ENCODE measurements at regions not wholly inside any gene's neighbourhood (a gene's known extent, or its start where the extent isn't known, plus 50 kb on each side); places are given as distances from the start of the nearest gene placed in this dataset.
A peak's percentile ranks its signal among the peaks of the same experiment; 100 is the strongest.
"Not testable (repeated sequence)": the region's sequence is repeated elsewhere in the genome, so short reads cannot be mapped to it uniquely, and the experiment has no call there.

- not testable (repeated sequence) for H3K27me3 ChIP-seq (ENCODE audit: control insufficient read depth, insufficient read depth, low read length); H3K4me3 ChIP-seq (ENCODE audit: low read length); H3K9ac ChIP-seq (ENCODE audit: low read length); H3K4me1 ChIP-seq (ENCODE audit: control insufficient read depth, low read depth, low read length); H3K9me3 ChIP-seq (ENCODE audit: control insufficient read depth, low read depth, low read length); H3K27ac ChIP-seq (ENCODE audit: low read length); H3K36me3 ChIP-seq (ENCODE audit: control insufficient read depth, low read depth, low read length)
Observed at GRCh38 chr12:13518034-13518433, 321.5 kb downstream of the EMP1 start.

- no peaks in the 10 kb centered on the region for H3K9me3 ChIP-seq (ENCODE audit: control insufficient read depth, low read depth, low read length)
- no peaks in the 10 kb centered on the region for H3K27me3 ChIP-seq (ENCODE audit: control insufficient read depth, insufficient read depth, low read length)
- no peak overlapping the region for H3K9ac ChIP-seq (ENCODE audit: low read length)
- H3K36me3 ChIP-seq (ENCODE audit: control insufficient read depth, low read depth, low read length) = no peaks in the 10 kb centered on the region
- no peak overlapping the region for H3K27ac ChIP-seq (ENCODE audit: low read length)
- peaks cover 12% of the 10 kb centered on the region for H3K4me1 ChIP-seq (ENCODE audit: control insufficient read depth, low read depth, low read length)
- no peak overlapping the region for H3K4me3 ChIP-seq (ENCODE audit: low read length)
Observed at GRCh38 chr12:13509740-13510139, 313.2 kb downstream of the EMP1 start.

- peaks cover 12% of the 10 kb centered on the region for H3K4me1 ChIP-seq (ENCODE audit: control insufficient read depth, low read depth, low read length)
- H3K36me3 ChIP-seq (ENCODE audit: control insufficient read depth, low read depth, low read length) = no peaks in the 10 kb centered on the region
- no peak overlapping the region for H3K9ac ChIP-seq (ENCODE audit: low read length)
- H3K4me3 ChIP-seq (ENCODE audit: low read length) = no peak overlapping the region
- no peaks in the 10 kb centered on the region for H3K27me3 ChIP-seq (ENCODE audit: control insufficient read depth, insufficient read depth, low read length)
- H3K27ac ChIP-seq (ENCODE audit: low read length) = peak overlapping the region; percentile 20
- no peaks in the 10 kb centered on the region for H3K9me3 ChIP-seq (ENCODE audit: control insufficient read depth, low read depth, low read length)
Observed at GRCh38 chr12:13505636-13506035, 309.1 kb downstream of the EMP1 start.

GRCh38 chr12:13505224-13505623 is 308.7 kb downstream of the EMP1 start:
- Histone ChIP-seq H3K4me3 (ENCODE audit: low read length) (no peak overlapping the region), H3K9me3 (ENCODE audit: control insufficient read depth, low read depth, low read length) (no peaks in the 10 kb centered on the region), H3K36me3 (ENCODE audit: control insufficient read depth, low read depth, low read length) (no peaks in the 10 kb centered on the region), H3K27ac (ENCODE audit: low read length) (peak overlapping the region; percentile 20), H3K27me3 (ENCODE audit: control insufficient read depth, insufficient read depth, low read length) (no peaks in the 10 kb centered on the region), H3K4me1 (ENCODE audit: control insufficient read depth, low read depth, low read length) (peaks cover 12% of the 10 kb centered on the region), H3K9ac (ENCODE audit: low read length) (no peak overlapping the region)

GRCh38 chr12:13504736-13505135 is 308.2 kb downstream of the EMP1 start:
- H3K4me1 ChIP-seq (ENCODE audit: control insufficient read depth, low read depth, low read length) = peaks cover 12% of the 10 kb centered on the region
- H3K27ac ChIP-seq (ENCODE audit: low read length) = no peak overlapping the region
- no peaks in the 10 kb centered on the region for H3K36me3 ChIP-seq (ENCODE audit: control insufficient read depth, low read depth, low read length)
- no peak overlapping the region for H3K9ac ChIP-seq (ENCODE audit: low read length)
- no peaks in the 10 kb centered on the region for H3K9me3 ChIP-seq (ENCODE audit: control insufficient read depth, low read depth, low read length)
- H3K27me3 ChIP-seq (ENCODE audit: control insufficient read depth, insufficient read depth, low read length) = no peaks in the 10 kb centered on the region
- no peak overlapping the region for H3K4me3 ChIP-seq (ENCODE audit: low read length)

GRCh38 chr12:13504074-13504473 is 307.5 kb downstream of the EMP1 start:
- Histone ChIP-seq H3K4me1 (ENCODE audit: control insufficient read depth, low read depth, low read length) (peaks cover 12% of the 10 kb centered on the region), H3K27me3 (ENCODE audit: control insufficient read depth, insufficient read depth, low read length) (no peaks in the 10 kb centered on the region), H3K9ac (ENCODE audit: low read length) (no peak overlapping the region), H3K27ac (ENCODE audit: low read length) (no peak overlapping the region), H3K9me3 (ENCODE audit: control insufficient read depth, low read depth, low read length) (no peaks in the 10 kb centered on the region), H3K36me3 (ENCODE audit: control insufficient read depth, low read depth, low read length) (no peaks in the 10 kb centered on the region), H3K4me3 (ENCODE audit: low read length) (no peak overlapping the region)

- H3K9ac ChIP-seq (ENCODE audit: low read length) = no peak overlapping the region
- no peaks in the 10 kb centered on the region for H3K27me3 ChIP-seq (ENCODE audit: control insufficient read depth, insufficient read depth, low read length)
- H3K4me3 ChIP-seq (ENCODE audit: low read length) = no peak overlapping the region
- H3K36me3 ChIP-seq (ENCODE audit: control insufficient read depth, low read depth, low read length) = no peaks in the 10 kb centered on the region
- H3K4me1 ChIP-seq (ENCODE audit: control insufficient read depth, low read depth, low read length) = peaks cover 12% of the 10 kb centered on the region
- H3K9me3 ChIP-seq (ENCODE audit: control insufficient read depth, low read depth, low read length) = no peaks in the 10 kb centered on the region
- no peak overlapping the region for H3K27ac ChIP-seq (ENCODE audit: low read length)
Observed at GRCh38 chr12:13503094-13503835, 306.7 kb downstream of the EMP1 start.

GRCh38 chr12:13499008-13499407 is 302.5 kb downstream of the EMP1 start:
- no peak overlapping the region for H3K27ac ChIP-seq (ENCODE audit: low read length)
- no peaks in the 10 kb centered on the region for H3K27me3 ChIP-seq (ENCODE audit: control insufficient read depth, insufficient read depth, low read length)

GRCh38 chr12:13496111-13496510 is 299.6 kb downstream of the EMP1 start:
- H3K9me3 ChIP-seq (ENCODE audit: control insufficient read depth, low read depth, low read length) = no peaks in the 10 kb centered on the region
- H3K36me3 ChIP-seq (ENCODE audit: control insufficient read depth, low read depth, low read length) = no peaks in the 10 kb centered on the region
- H3K4me3 ChIP-seq (ENCODE audit: low read length) = no peak overlapping the region
- no peaks in the 10 kb centered on the region for H3K27me3 ChIP-seq (ENCODE audit: control insufficient read depth, insufficient read depth, low read length)
- no peak overlapping the region for H3K27ac ChIP-seq (ENCODE audit: low read length)
- no peak overlapping the region for H3K9ac ChIP-seq (ENCODE audit: low read length)
- H3K4me1 ChIP-seq (ENCODE audit: control insufficient read depth, low read depth, low read length) = peaks cover 5% of the 10 kb centered on the region

More at GRCh38 chr12:13499008-13499407, 302.5 kb downstream of the EMP1 start:
- Histone ChIP-seq H3K4me3 (ENCODE audit: low read length) (no peak overlapping the region), H3K36me3 (ENCODE audit: control insufficient read depth, low read depth, low read length) (no peaks in the 10 kb centered on the region), H3K4me1 (ENCODE audit: control insufficient read depth, low read depth, low read length) (no peaks in the 10 kb centered on the region), H3K9ac (ENCODE audit: low read length) (no peak overlapping the region), H3K9me3 (ENCODE audit: control insufficient read depth, low read depth, low read length) (no peaks in the 10 kb centered on the region)

GRCh38 chr12:13489246-13489645 is 292.7 kb downstream of the EMP1 start:
- H3K27ac ChIP-seq (ENCODE audit: low read length) = no peak overlapping the region
- no peaks in the 10 kb centered on the region for H3K27me3 ChIP-seq (ENCODE audit: control insufficient read depth, insufficient read depth, low read length)
- H3K4me1 ChIP-seq (ENCODE audit: control insufficient read depth, low read depth, low read length) = peaks cover 5% of the 10 kb centered on the region
- no peaks in the 10 kb centered on the region for H3K36me3 ChIP-seq (ENCODE audit: control insufficient read depth, low read depth, low read length)
- H3K9ac ChIP-seq (ENCODE audit: low read length) = no peak overlapping the region
- no peak overlapping the region for H3K4me3 ChIP-seq (ENCODE audit: low read length)
- no peaks in the 10 kb centered on the region for H3K9me3 ChIP-seq (ENCODE audit: control insufficient read depth, low read depth, low read length)

- H3K27ac ChIP-seq (ENCODE audit: low read length) = no peak overlapping the region
- H3K9ac ChIP-seq (ENCODE audit: low read length) = no peak overlapping the region
- H3K27me3 ChIP-seq (ENCODE audit: control insufficient read depth, insufficient read depth, low read length) = no peaks in the 10 kb centered on the region
- no peaks in the 10 kb centered on the region for H3K9me3 ChIP-seq (ENCODE audit: control insufficient read depth, low read depth, low read length)
- H3K4me1 ChIP-seq (ENCODE audit: control insufficient read depth, low read depth, low read length) = no peaks in the 10 kb centered on the region
- H3K4me3 ChIP-seq (ENCODE audit: low read length) = no peak overlapping the region
- H3K36me3 ChIP-seq (ENCODE audit: control insufficient read depth, low read depth, low read length) = no peaks in the 10 kb centered on the region
Observed at GRCh38 chr12:13487326-13487725, 290.8 kb downstream of the EMP1 start.

GRCh38 chr12:13486794-13487193 is 290.3 kb downstream of the EMP1 start:
- Histone ChIP-seq H3K27me3 (ENCODE audit: control insufficient read depth, insufficient read depth, low read length) (no peaks in the 10 kb centered on the region), H3K27ac (ENCODE audit: low read length) (no peak overlapping the region), H3K4me1 (ENCODE audit: control insufficient read depth, low read depth, low read length) (no peaks in the 10 kb centered on the region), H3K36me3 (ENCODE audit: control insufficient read depth, low read depth, low read length) (no peaks in the 10 kb centered on the region), H3K4me3 (ENCODE audit: low read length) (no peak overlapping the region), H3K9ac (ENCODE audit: low read length) (no peak overlapping the region), H3K9me3 (ENCODE audit: control insufficient read depth, low read depth, low read length) (no peaks in the 10 kb centered on the region)
